ENCODE measurements at regions not wholly inside any gene's neighbourhood (a gene's known extent, or its start where the extent isn't known, plus 50 kb on each side); places are given as distances from the start of the nearest gene placed in this dataset.
A peak's percentile ranks its signal among the peaks of the same experiment; 100 is the strongest.

DNA sequence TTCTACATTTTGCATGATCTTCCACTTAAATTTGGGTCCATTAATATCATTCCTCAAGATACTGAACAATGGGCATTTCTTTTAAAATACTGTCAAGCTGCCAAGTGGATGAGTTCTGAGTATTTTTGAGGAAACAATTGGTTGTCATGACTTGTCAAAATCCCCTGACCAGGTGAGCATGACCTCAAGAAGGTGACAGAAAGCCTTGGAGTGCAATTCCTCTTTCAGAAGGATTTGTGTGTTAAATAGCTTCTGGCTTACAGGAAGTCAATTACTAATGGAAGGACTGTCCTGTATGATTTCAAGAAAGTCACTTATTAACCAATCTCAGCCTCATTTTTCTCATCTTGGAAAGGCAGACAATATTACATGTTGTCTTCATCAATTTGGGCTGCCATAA lies 460.6 kb downstream of the TSN start:
- no peak for DNase-seq (ENCODE audit: low read depth, low spot score)

DNA sequence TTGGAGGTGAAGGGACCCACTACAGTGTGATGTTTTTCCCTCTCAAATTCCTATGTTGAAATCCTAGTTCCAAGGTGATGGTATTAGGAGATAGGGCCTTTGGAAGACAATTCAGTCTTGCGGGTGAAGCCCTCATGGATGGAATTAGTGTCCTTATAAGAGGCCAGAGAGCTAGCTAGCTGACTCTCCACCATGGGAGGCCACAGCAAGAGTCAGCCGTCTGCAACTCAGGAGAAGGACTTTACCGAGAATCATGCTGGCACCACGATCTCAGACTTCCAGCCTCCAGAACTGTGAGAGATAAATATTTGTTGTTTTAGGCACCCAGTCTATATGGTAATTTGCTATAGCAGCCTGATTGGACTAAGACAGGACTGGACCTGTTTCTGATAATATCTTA lies 461.4 kb downstream of the TSN start:
- DNase-seq (ENCODE audit: low read depth, low spot score) = no peak

DNA sequence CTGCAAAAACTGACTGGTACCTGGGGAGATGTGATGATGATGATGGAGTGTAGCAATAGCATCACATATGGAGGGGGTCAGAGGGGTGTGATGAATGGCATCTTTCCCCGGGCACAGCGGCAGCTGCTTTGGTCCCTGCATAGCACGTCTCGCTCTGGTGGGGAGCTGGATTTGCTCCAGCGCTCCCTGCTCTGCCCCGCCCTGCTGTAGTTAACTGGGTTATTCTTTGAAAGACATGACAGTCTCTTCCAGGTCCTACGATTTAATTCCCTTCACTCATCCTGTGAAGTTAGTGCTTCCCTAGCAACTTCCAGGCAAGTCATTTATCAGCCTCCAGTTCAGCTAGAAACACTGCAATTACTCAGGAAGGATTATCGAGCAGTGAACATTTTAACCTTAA lies 463.1 kb downstream of the TSN start:
- DNase-seq (ENCODE audit: low read depth, low spot score) = no peak

DNA sequence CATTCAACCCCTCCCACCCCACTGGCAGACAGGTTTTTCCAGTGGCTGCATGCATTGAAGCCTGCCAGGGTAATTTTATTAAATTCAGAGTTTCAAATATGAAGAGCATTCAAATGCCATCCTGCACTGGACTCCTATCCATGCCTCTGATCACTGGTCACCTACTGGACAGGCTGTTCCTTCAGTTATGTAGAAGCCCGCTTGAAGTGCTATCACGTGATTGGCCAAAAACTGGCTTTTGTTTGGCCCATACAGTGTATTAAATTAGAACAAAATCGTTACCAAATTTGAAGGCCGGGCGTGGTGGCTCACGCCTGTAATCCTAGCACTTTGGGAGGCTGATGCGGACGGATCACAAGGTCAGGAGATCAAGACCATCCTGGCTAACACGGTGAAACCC lies 464.1 kb downstream of the TSN start:
- no peak for DNase-seq (ENCODE audit: low read depth, low spot score)

DNA sequence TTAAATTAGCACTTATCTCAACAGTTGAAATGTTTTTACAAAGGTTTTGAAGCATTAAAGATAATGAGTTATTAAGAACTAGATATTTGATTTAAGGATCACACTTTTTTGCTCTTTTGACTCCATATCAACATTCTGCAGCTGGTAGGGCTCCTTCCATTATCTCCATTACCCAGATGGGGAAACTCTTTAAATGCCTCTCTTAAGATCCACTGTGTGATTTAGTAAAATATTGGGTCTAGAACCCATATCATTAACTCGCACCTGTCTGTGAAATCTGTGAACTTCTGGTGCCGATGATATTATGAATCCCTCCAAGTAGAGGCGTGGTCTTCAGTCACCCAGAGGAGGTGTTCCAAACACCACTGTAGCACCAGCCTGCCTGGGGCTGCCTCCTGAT lies 466.2 kb downstream of the TSN start:
- no peak for DNase-seq (ENCODE audit: low read depth, low spot score)

DNA sequence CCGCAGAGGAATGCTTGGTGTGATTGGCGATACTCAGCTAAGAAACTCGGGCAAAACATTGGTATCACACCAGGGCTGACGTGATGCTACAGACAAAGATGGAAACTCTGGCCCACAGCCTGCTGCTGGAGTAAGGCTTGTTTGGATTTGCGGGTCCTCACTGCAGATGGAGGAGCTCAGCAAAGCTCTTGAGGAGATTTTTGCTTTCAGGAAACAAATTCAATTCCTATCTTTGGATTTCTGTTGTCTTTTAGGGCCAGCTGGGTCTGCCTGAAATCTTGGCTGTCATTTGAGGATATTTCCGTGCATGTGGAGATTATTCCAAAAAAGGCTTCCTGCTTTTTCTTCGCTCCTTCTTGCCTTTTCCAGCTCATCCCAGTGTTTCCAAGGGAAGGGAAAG lies 475.8 kb downstream of the TSN start:
- no peak for DNase-seq (ENCODE audit: low read depth, low spot score)

DNA sequence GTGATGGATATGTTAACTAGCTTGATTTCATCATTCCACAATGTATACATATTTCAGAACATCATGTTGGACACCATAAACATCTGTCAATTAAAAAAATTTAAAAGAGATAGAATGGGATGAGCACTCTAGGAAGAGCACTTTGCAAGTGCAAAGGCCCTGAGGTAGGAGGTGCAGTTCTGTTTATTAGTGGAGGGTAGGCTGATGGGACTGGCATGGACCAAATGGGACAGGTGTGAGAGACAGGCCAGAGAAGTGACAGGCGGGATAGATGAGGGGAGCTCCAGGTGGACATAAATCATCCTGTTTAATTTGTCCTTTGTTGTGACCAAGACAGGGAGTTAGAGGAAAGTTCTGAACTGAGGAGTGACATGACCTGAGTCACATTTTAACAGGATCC lies 477.9 kb downstream of the TSN start:
- DNase-seq (ENCODE audit: low read depth, low spot score) = no peak

DNA sequence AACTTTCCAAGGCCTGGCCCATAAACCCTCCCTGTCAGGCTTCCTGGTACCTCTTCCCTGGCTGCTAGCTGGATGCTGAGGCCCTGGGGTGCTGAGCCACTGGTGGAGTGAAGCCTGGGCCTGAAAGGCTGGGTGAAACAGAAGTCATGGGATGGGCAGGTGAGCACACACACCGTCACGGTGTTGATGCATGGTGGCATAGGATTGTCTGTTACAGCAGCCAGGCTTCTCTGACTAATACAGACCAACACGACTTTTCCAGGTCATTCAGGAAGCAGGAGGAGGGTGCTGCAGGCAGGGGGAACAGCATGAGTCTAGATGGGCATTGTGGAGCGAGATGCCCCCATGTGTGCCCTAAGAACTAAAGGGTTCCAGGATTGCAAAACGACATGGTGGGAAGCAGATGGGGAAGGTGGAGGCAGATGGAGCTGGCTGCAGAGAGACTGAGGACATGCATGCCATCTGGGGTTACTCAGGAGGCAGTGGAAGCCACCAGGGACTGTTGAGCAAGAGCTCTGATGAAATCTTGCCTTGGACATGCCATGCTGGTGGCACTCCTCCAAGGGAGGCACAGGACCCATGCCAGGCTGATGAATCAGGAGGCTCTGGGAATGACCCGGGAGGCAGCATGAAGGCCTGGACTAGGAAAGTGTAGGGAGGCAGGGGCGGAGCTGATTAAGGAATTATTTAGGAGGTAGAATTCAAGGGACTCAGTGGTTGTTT lies 480.9 kb downstream of the TSN start:
- peak; percentile 80 for DNase-seq (ENCODE audit: low read depth, low spot score)

DNA sequence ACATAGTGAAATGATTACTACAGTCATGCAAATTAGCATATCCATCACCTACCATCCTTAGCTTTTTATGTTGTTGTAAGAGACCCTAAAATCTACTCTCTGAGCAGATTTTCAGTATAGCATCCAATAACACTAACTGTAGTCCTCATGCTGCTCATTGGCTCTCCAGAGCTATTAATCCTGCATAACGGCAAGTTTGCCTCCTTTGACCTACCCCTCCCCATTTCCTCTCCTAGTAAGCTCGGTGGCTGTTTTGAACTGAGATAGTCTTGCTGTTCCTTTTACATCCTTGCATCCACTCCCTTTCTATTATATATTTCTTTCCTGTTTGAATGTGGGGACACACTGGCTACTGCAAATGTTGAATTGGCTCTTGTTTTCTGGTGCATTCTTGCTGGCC lies 481.5 kb downstream of the TSN start:
- no peak for DNase-seq (ENCODE audit: low read depth, low spot score)

DNA sequence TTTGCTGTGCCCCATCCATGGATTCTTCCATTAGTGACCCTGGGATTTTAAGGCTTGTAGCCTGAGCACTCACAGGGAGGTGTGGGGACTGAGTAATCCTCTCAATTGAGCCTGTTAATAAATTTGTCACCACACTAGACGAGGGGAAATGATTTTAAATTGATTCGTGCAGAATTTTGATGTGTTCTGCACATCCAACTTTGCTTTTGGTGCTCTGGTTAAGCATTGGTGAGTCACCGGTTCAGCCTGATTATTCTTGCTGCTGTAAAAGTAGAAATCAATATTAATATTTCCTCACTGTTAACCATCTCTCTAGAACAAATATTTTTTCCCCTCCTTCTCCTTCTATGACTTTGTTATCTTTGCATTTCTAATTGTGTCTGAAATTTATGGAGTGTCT lies 482.0 kb downstream of the TSN start:
- DNase-seq (ENCODE audit: low read depth, low spot score) = no peak

DNA sequence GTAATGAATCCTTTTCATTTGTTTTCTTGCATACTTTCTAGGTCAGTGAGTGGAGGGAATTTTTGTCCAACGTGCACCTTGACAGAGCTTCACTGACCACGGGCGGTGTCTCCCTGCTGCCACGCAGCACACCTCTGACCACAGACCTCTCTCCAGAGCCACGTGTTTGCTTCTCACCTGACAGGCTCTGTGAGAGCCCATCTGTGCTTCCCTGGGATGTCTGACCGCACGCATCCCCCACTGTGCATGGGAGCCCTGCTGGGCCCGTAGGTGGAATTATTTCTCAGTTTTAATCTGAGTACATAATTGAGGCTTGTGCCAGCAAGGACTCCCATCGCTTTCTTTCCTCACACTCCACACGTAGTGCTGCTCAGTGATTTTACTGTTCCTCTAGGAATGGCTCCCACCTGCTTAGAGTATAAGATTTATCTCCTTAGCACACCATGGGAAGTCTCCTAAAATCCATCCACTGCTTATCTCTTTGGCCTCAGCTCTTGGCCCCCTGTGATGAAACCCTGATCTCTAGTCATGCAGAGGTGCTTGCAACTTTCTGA lies 482.6 kb downstream of the TSN start:
- DNase-seq (ENCODE audit: low read depth, low spot score) = no peak

DNA sequence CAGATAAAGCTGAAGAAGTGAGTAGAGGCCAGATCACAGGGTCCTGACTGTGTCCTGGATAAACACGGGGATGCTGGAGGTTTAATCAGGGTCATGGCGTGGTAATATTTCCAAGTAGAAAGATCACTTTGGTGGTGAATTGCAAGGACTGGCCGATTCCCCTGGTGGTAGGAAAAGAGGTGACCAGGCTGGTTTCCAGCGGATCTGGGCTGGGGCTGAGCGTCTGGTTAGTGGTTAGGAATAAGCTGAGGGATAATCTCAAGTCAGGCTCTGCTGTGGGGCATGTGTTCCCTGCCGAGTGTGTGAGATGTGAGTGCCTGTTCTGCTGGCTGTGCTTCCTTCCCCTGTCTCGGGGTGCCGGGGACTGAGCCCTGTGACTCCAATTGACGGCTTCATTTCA lies 484.0 kb downstream of the TSN start:
- DNase-seq (ENCODE audit: low read depth, low spot score) = no peak

DNA sequence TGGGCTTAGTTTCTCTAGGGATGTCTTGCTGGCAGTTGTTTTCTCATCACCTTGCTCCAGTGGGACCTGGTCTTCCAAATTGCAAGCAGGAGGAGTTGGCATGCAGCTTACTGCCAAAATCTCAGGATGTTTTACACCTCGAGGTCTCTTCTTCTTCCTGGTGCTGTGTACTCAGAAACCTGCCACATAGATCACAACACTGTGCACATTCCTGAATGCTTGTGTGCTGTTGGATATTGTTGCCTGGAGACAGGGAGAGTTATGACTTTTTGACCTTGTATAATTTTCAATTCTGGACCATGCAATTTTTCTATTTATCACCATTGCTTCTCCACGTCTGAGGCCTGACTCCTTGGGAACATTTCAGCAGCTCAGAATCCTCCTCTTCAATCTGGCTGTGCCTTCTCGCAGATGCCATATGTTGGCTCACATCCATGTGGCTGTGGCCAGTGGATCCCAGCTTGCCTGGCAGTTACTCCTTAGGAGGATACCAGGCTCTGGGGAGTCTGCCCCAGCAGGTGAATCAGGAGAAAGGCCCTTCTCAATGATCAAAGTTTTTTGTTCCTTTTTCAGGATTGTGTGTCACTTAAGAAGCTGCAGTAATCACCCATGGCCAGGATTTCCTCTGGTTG lies 489.3 kb downstream of the TSN start:
- DNase-seq (ENCODE audit: low read depth, low spot score) = no peak

DNA sequence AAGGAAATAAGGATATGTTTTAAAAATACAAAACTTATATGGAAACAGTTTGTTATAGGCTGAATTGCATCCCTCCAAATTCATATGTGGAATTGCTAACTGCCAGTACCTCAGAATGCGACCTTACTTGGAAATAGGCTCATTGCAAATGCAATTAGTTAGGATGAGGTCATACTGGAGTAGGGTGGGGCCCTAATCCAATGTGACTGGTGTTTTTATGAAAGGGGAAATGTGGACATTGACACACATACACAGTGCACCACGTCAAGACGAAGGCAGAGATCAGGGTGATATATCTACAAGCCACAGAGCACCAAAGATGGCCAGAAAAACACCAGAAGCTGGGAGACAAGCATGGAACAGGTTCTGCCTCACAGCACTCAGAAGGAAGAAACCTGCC lies 494.2 kb downstream of the TSN start:
- no peak for DNase-seq (ENCODE audit: low read depth, low spot score)

DNA sequence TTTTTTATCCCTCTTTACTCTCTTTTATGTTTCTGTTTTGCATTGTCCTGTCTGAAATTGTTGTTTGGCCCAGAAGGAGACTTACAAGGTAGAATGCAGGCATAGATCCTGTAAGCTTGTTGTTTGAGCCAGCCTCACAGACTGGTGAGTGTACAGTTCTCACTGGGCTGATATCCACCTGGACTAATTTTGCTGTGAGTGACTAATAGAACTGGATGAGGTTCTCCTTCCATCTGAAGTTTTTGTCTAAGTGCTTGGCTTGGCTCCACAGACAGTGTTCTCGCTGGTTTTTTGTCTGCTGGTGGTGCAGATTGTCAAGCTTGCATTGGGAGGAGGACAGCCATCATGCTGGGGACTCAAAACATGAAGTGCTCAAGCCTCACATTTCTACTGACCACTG lies 495.7 kb downstream of the TSN start:
- DNase-seq (ENCODE audit: low read depth, low spot score) = no peak

DNA sequence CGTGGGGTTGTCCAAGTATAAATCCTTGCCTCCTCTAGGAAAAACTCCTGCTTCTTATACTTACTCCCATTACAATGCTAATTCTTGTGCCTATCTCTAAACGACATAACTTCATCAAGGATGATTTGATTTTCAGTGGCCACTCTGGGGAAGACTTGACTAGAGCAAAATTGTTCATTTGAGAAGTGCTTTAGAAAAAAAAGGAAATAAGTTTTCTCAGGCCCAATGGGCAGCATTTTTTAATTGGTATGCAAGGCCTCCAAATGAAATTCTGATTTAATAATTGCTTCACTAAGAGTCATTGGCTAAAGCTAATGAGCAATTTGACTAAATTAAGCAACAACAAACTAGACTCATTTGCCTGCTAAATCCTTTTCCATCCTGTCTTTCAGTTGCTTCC lies 496.1 kb downstream of the TSN start:
- no peak for DNase-seq (ENCODE audit: low read depth, low spot score)

DNA sequence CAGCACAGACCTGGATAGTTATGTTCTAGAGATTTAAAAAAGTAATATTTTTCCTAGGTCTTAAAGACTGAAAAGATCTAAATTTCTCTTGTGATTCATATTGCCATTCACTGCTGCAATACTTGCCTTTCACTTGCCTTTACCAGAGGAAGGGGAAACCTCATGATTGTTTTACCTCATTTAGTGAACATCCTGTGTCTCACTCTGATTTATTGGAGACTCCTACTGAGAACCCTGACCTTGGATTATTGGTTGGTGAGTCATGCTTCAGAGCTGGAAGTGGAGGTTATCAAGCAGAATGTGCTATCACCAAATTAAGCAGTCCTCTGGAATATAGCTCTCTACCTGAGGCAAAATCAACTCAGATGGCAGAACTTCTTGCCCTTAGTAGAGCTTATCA lies 500.5 kb downstream of the TSN start:
- DNase-seq (ENCODE audit: low read depth, low spot score) = no peak

DNA sequence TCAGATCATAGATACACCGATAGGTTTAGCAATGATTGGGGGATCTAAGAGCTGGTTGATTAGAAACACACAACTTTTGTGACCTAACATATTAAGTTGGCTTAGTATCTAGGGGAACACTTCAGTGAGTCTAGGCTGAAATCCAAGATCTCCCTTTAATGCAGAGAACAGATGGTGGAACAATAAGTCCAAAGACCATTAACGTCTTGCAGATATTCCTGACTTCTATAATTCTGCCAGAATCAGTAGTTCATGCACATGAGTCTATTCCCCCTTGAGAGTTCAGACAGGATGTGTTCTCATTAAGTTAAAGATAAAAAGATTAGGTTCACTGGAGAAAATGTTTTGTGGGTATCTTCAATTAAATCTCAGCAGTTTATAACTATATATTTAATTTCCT lies 506.5 kb downstream of the TSN start:
- no peak for DNase-seq (ENCODE audit: low read depth, low spot score)

DNA sequence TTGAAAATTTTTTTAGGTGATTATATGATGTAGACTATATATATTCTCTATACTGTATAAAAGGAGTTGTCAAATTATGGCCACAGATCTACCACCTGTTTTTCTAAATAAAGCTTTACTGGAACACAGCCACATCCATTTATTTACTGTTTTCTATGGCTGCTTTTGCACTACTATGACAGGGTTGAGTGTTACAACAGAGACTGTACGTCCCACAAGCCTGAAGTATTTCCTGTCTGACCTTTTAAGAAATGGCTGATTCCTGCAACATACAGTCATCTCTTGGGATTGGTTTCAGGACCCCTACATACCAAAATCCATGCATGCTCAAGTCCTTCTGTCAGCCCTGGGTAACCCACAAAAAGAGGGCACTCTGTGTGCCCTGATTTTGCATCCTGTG lies 508.3 kb downstream of the TSN start:
- no peak for DNase-seq (ENCODE audit: low read depth, low spot score)

DNA sequence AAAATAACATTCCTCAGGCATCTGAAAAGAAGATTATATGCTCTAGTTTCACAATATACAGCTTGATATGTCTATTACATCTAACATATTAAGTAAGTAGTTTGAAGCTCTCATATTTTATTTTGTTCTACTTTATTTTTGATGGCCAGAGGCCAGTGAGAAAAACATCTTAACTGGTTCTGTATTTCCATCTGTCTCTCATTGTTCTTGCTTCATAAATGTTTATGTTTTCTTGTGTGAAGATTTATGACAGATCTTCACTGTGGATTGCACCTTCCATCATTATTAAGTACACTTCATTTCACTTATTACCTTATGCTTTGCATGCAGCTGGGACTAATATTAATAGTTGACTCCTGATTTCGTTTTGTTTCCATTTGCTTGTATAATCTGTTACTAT lies 511.2 kb downstream of the TSN start:
- DNase-seq (ENCODE audit: low read depth, low spot score) = no peak

DNA sequence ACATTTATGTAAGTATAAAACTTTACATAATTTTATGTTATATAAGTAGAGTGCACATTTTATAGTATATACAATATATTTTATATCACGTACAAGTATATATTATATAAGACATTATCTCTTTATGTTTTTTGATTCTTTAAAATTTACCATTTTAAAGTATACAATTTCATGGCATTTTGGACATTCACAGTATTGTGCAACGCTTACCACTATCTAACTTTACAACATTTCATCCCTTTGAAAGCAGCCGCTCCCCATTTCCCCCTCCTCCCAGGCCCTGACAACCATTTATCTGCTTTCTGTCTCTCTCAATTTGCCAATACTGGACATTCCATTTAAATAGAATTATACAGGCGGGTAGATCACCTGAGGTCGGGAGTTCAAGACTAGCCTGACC lies 512.5 kb downstream of the TSN start:
- DNase-seq (ENCODE audit: low read depth, low spot score) = no peak

DNA sequence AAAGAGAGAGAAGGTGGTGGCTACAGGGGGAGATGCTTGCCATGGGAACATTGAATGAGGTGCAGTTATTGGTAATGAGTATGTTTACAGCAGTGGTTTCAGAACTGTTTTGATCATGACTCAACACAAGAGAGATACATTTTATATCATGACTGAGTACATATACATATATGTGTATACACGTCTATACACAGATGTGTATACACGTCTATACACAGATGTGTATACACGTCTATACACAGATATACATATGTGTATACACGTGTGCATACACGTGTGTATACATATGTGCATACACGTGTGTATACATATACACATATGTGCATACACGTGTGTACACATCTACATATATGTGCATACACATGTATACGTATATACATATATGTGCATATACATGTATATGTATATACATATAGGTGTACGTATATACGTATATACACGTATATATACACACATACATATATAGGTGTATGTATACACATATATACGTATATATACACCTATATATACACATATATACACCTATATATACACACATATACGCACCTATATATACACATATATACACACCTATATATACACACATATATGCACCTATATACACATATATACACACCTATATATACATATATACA lies 518.5 kb downstream of the TSN start:
- no peak for DNase-seq (ENCODE audit: low read depth, low spot score)

DNA sequence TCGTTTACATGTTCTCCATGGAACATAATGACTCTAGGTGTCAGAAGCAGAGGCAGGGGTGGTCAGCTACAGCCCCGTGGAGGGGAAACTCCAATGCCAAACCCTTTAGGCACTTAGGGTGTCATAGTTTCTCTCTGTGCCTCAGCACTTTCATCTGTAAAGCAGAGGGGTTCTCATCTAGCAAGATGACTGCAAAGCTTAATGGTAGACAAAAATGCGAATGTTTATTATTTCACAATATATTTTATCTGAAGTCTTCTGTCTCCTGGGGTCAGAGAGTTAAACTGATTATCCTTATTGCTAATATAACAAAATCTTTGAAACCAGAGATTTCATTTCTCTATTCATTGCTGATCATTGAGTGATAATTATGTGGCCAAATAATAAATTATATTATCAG lies 522.5 kb downstream of the TSN start:
- DNase-seq (ENCODE audit: low read depth, low spot score) = no peak

Measured in astrocyte of the hippocampus (primary cell).